Activated CD8-positive, alpha-beta T cell treated with anti-CD3 and anti-CD28 coated beads for 36 hours (primary cell): ENCODE measurements at regions not wholly inside any gene's neighbourhood (a gene's known extent, or its start where the extent isn't known, plus 50 kb on each side); places are given as distances from the start of the nearest gene placed in this dataset.
"Not testable (repeated sequence)": the region's sequence is repeated elsewhere in the genome, so short reads cannot be mapped to it uniquely, and the experiment has no call there.

Experiments used
- ATAC-seq: fragments of 200-7000 bp; cut with Tn5 transposase; one replicate; pipeline ENCODE4 v1.10.0; 2021; ENCODE audit warnings: mild to moderate bottlenecking, moderate library complexity
- CTCF ChIA-PET: fragments of 350-600 bp; sonication (Branson Sonifier 250); formaldehyde crosslinking; loops from one replicate; lab custom pipeline; 2021; ENCODE audit warnings: antibody characterized with exemption; lab: Charles Lee
- POLR2A ChIA-PET: fragments of 350-600 bp; sonication (Branson Sonifier 250); formaldehyde crosslinking; loops from one replicate; lab custom pipeline; 2021; ENCODE audit warnings: antibody characterized with exemption; lab: Charles Lee
- DNase-seq: peaks from one replicate; pipeline ENCODE4 v3.0.0-alpha.2; 2020
- H3K27ac Mint-ChIP-seq: one replicate; pipeline ENCODE4 v1.8.0; 2021; ENCODE audit warnings: mild to moderate bottlenecking, mixed read lengths
- H3K27me3 Mint-ChIP-seq: one replicate; pipeline ENCODE4 v1.8.0; 2021; ENCODE audit warnings: mixed read lengths
- H3K36me3 Mint-ChIP-seq: one replicate; pipeline ENCODE4 v1.8.0; 2021; ENCODE audit warnings: low read depth, mixed read lengths
- H3K4me1 Mint-ChIP-seq: one replicate; pipeline ENCODE4 v1.8.0; 2021; ENCODE audit warnings: low read depth, mixed read lengths
- H3K4me3 Mint-ChIP-seq: one replicate; pipeline ENCODE4 v1.8.0; 2021; ENCODE audit warnings: mild to moderate bottlenecking, moderate library complexity, mixed read lengths
- H3K9me3 Mint-ChIP-seq: one replicate; pipeline ENCODE4 v1.8.0; 2021; ENCODE audit warnings: mixed read lengths
- CTCF ChIP-seq: fragments of 200-600 bp; IDR thresholded peaks from one replicate; pipeline ENCODE4 v1.8.0; 2022; ENCODE audit warnings: antibody characterized with exemption, mild to moderate bottlenecking
- intact Hi-C: fragments of 100-400 bp; cut with micrococcal nuclease; formaldehyde crosslinking; loops from one replicate; pipeline ENCODE4 v1.10.0; 2022

GRCh38 chr4:184906480-184907097 is 80.8 kb upstream of the ACSL1 start:
- Mint-ChIP-seq H3K4me1 (no peaks in the 10 kb centered on the region), H3K27ac (no peak overlapping the region), H3K36me3 (no peaks in the 10 kb centered on the region), H3K27me3 (no peaks in the 10 kb centered on the region), H3K9me3 (peaks cover 3% of the 10 kb centered on the region), H3K4me3 (no peak overlapping the region)
- CTCF ChIA-PET, result no interaction called here
- no peak for DNase-seq
- intact Hi-C loops, result no loop called here
- TF ChIP-seq CTCF, result no peak
- POLR2A ChIA-PET, result no interaction called here
- no peak for ATAC-seq

GRCh38 chr4:184907216-184907615 is 81.4 kb upstream of the ACSL1 start:
- Mint-ChIP-seq H3K36me3 (no peaks in the 10 kb centered on the region), H3K27ac (no peak overlapping the region), H3K4me1 (no peaks in the 10 kb centered on the region), H3K4me3 (no peak overlapping the region), H3K27me3 (peaks cover 1% of the 10 kb centered on the region), H3K9me3 (peaks cover 5% of the 10 kb centered on the region)
- intact Hi-C loops, result no loop called here
- TF ChIP-seq CTCF, result no peak
- CTCF ChIA-PET, result interaction anchor here (0.6 kb wide), 1 partner anchor 8 kb away, joined by 3 read pairs; no protein-coding TSS in a partner anchor
- ATAC-seq (peak; percentile 30), DNase-seq (no peak)
- POLR2A ChIA-PET, result no interaction called here

- Mint-ChIP-seq H3K4me1 (no peaks in the 10 kb centered on the region), H3K4me3 (no peak overlapping the region), H3K27ac (no peak overlapping the region), H3K36me3 (no peaks in the 10 kb centered on the region), H3K9me3 (peaks cover 9% of the 10 kb centered on the region), H3K27me3 (peaks cover 3% of the 10 kb centered on the region)
- no peak for ATAC-seq
- no peak for TF ChIP-seq CTCF
- ChIA-PET CTCF (interaction anchor here (0.6 kb wide), 1 partner anchor 9 kb away, joined by 3 read pairs; no protein-coding TSS in a partner anchor), POLR2A (no interaction called here)
- no peak for DNase-seq
- intact Hi-C loops, result no loop called here
Observed at GRCh38 chr4:184907810-184908209, 82.0 kb upstream of the ACSL1 start.

GRCh38 chr4:184911310-184911709 is 85.5 kb upstream of the ACSL1 start:
- H3K27me3 Mint-ChIP-seq, result peaks cover 9% of the 10 kb centered on the region
- ChIA-PET POLR2A (no interaction called here), CTCF (interaction anchor here (1.1 kb wide), 1 partner anchor 10 kb away, joined by 4 read pairs; no protein-coding TSS in a partner anchor)
- H3K9me3 Mint-ChIP-seq, result peaks cover 10% of the 10 kb centered on the region
- intact Hi-C loops, result no loop called here
- no peak for ATAC-seq
- no peaks in the 10 kb centered on the region for H3K36me3 Mint-ChIP-seq
- no peak for TF ChIP-seq CTCF
- DNase-seq, result peak; percentile 21
- H3K4me3 Mint-ChIP-seq, result no peak overlapping the region
- no peak overlapping the region for H3K27ac Mint-ChIP-seq
- H3K4me1 Mint-ChIP-seq, result no peaks in the 10 kb centered on the region

GRCh38 chr4:184913356-184914143 is 87.8 kb upstream of the ACSL1 start:
- ChIA-PET POLR2A (no interaction called here), CTCF (interaction anchor here (1.7 kb wide), 1 partner anchor 168 kb away, joined by 5 read pairs; no protein-coding TSS in a partner anchor)

GRCh38 chr4:184918799-184919198 is 93.0 kb upstream of the ACSL1 start:
- H3K27ac Mint-ChIP-seq, DNase-seq, H3K27me3 Mint-ChIP-seq, H3K9me3 Mint-ChIP-seq, CTCF ChIA-PET, intact Hi-C loops, ATAC-seq, H3K36me3 Mint-ChIP-seq, H3K4me1 Mint-ChIP-seq, H3K4me3 Mint-ChIP-seq, POLR2A ChIA-PET: not testable (repeated sequence)

More at GRCh38 chr4:184913356-184914143, 87.8 kb upstream of the ACSL1 start:
- DNase-seq (no peak), ATAC-seq (no peak)
- intact Hi-C loops, result no loop called here
- Mint-ChIP-seq H3K4me3 (no peak overlapping the region), H3K27me3 (peaks cover 13% of the 10 kb centered on the region), H3K27ac (no peak overlapping the region), H3K4me1 (no peaks in the 10 kb centered on the region), H3K9me3 (peaks cover 10% of the 10 kb centered on the region), H3K36me3 (no peaks in the 10 kb centered on the region)
- no peak for TF ChIP-seq CTCF
